MM.1S (cell line): ENCODE measurements at regions not wholly inside any gene's neighbourhood (a gene's known extent, or its start where the extent isn't known, plus 50 kb on each side); places are given as distances from the start of the nearest gene placed in this dataset.
"Not testable (repeated sequence)": the region's sequence is repeated elsewhere in the genome, so short reads cannot be mapped to it uniquely, and the experiment has no call there.

ENCODE experiments used
- DNase-seq: peaks from one replicate; pipeline ENCODE4 v3.0.0-alpha.2; 2015
- H2AFZ ChIP-seq: fragments of 300-600 bp; sonication (generic); 2 replicates; pipeline ENCODE4 v1.6.0; 2016; ENCODE audit warnings: antibody characterized with exemption, low read length
- H3F3A ChIP-seq: fragments of 300-600 bp; sonication (generic); 2 replicates; pipeline ENCODE4 v1.6.1; 2016; ENCODE audit warnings: mild to moderate bottlenecking, antibody characterized with exemption, low read length, moderate library complexity, mixed read lengths; ENCODE audit not compliant: insufficient read depth
- H3K27ac ChIP-seq: fragments of 300-600 bp; sonication (generic); 2 replicates; pipeline ENCODE4 v1.5.1; 2016; ENCODE audit warnings: mild to moderate bottlenecking, low read length
- H3K27me3 ChIP-seq: fragments of 300-600 bp; sonication (generic); replicated peaks from 2 replicates; pipeline ENCODE4 v1.6.0; 2016; ENCODE audit warnings: low read length; ENCODE audit not compliant: insufficient read depth
- H3K36me3 ChIP-seq: fragments of 300-600 bp; sonication (generic); replicated peaks from 2 replicates; pipeline ENCODE4 v1.6.1; 2016; ENCODE audit warnings: mild to moderate bottlenecking, low read length, mixed read lengths; ENCODE audit not compliant: insufficient read depth
- H3K4me1 ChIP-seq: fragments of 300-600 bp; sonication (generic); 2 replicates; pipeline ENCODE4 v1.6.1; 2016; ENCODE audit warnings: low read length, mixed read lengths
- H3K4me2 ChIP-seq: fragments of 300-600 bp; sonication (generic); 2 replicates; pipeline ENCODE4 v1.6.0; 2016; ENCODE audit warnings: low read depth, low read length
- H3K4me3 ChIP-seq: fragments of 300-600 bp; sonication (generic); 2 replicates; pipeline ENCODE4 v1.5.1; 2016; ENCODE audit warnings: low read length, mixed read lengths
- H3K79me2 ChIP-seq: fragments of 300-600 bp; sonication (generic); 2 replicates; pipeline ENCODE4 v1.6.1; 2016; ENCODE audit warnings: mixed run types, low read length, mixed read lengths
- H3K9ac ChIP-seq: fragments of 300-600 bp; sonication (generic); 2 replicates; pipeline ENCODE4 v1.6.1; 2016; ENCODE audit warnings: low read length, mixed read lengths
- H3K9me2 ChIP-seq: fragments of 300-600 bp; sonication (generic); replicated peaks from 2 replicates; pipeline ENCODE4 v1.6.1; 2016; ENCODE audit warnings: mild to moderate bottlenecking, low read length, mixed read lengths; ENCODE audit not compliant: insufficient read depth
- H3K9me3 ChIP-seq: fragments of 300-600 bp; sonication (generic); replicated peaks from 2 replicates; pipeline ENCODE4 v1.6.1; 2016; ENCODE audit warnings: mild to moderate bottlenecking, low read length, mixed read lengths; ENCODE audit not compliant: insufficient read depth
- H4K20me1 ChIP-seq: fragments of 300-600 bp; sonication (generic); 2 replicates; pipeline ENCODE4 v1.6.1; 2016; ENCODE audit warnings: mild to moderate bottlenecking, low read length, moderate library complexity, mixed read lengths; ENCODE audit not compliant: insufficient read depth
- EZH2 ChIP-seq: fragments of 300-600 bp; sonication (generic); optimal IDR thresholded peaks from 2 replicates; pipeline ENCODE3; 2017; ENCODE audit warnings: low read depth, mild to moderate bottlenecking, antibody characterized with exemption, low read length, mixed read lengths
- EZH2phosphoT487 ChIP-seq: fragments of 300-600 bp; sonication (generic); IDR thresholded peaks from 2 replicates; pipeline ENCODE4 v1.6.1; 2018; ENCODE audit warnings: antibody characterized with exemption, low read length
- TF ChIP-seq, protein P1 (sequence below): fragments of 300-600 bp; sonication (generic); IDR thresholded peaks from 2 replicates; pipeline ENCODE4 v1.5.1; 2016; ENCODE audit warnings: antibody characterized with exemption, low read length, mixed read lengths

DNA sequence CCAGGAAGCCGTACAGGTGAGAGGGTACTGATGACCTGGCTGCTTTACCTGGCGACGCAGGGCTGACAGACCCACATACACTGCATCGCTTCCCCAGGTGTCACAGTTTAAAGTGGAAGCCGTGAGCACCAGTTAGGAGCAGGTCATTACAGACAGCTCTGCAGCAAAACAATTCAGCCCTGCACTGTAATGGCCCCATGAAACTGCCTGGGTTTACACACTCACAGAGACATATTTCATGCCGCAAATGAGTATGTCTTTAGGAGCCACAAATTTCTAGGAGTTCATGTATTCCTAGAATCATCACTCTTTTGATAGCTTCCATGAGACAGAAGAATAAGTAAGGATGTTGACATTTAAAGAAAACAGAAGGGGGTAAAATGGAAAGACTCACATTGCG, 723.1 kb downstream of the MATN1 start:
- no peaks in the 10 kb centered on the region for H3K9me3 ChIP-seq

GRCh38 chr1:29999595-29999994, 723.8 kb downstream of the MATN1 start:
- no peak overlapping the region for H3K4me2 ChIP-seq
- H3F3A ChIP-seq, result no peaks in the 10 kb centered on the region
- H3K9ac ChIP-seq, result no peak overlapping the region
- H3K9me3 ChIP-seq, result no peaks in the 10 kb centered on the region
- H3K4me3 ChIP-seq, result no peak overlapping the region
- no peak overlapping the region for H3K27ac ChIP-seq
- no peaks in the 10 kb centered on the region for H3K36me3 ChIP-seq
- no peaks in the 10 kb centered on the region for H3K4me1 ChIP-seq
- H3K79me2 ChIP-seq, result no peaks in the 10 kb centered on the region
- peaks cover 31% of the 10 kb centered on the region for H3K27me3 ChIP-seq
- no peak for TF ChIP-seq EZH2phosphoT487
- TF ChIP-seq, protein P1, sequence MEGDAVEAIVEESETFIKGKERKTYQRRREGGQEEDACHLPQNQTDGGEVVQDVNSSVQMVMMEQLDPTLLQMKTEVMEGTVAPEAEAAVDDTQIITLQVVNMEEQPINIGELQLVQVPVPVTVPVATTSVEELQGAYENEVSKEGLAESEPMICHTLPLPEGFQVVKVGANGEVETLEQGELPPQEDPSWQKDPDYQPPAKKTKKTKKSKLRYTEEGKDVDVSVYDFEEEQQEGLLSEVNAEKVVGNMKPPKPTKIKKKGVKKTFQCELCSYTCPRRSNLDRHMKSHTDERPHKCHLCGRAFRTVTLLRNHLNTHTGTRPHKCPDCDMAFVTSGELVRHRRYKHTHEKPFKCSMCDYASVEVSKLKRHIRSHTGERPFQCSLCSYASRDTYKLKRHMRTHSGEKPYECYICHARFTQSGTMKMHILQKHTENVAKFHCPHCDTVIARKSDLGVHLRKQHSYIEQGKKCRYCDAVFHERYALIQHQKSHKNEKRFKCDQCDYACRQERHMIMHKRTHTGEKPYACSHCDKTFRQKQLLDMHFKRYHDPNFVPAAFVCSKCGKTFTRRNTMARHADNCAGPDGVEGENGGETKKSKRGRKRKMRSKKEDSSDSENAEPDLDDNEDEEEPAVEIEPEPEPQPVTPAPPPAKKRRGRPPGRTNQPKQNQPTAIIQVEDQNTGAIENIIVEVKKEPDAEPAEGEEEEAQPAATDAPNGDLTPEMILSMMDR, result no peak
- no peak for TF ChIP-seq EZH2
- no peaks in the 10 kb centered on the region for H4K20me1 ChIP-seq
- DNase-seq, result no peak
- no peaks in the 10 kb centered on the region for H3K9me2 ChIP-seq
- H2AFZ ChIP-seq, result no peak overlapping the region

More for the DNA sequence above, 723.1 kb downstream of the MATN1 start:
- Histone ChIP-seq H3K36me3 (no peaks in the 10 kb centered on the region), H3K4me1 (no peaks in the 10 kb centered on the region), H3K27me3 (peaks cover 37% of the 10 kb centered on the region), H2AFZ (no peak overlapping the region), H3K9ac (no peak overlapping the region), H3K27ac (no peak overlapping the region), H4K20me1 (no peaks in the 10 kb centered on the region), H3K9me2 (no peaks in the 10 kb centered on the region), H3F3A (no peaks in the 10 kb centered on the region), H3K4me3 (no peak overlapping the region), H3K4me2 (no peak overlapping the region), H3K79me2 (no peaks in the 10 kb centered on the region)
- TF ChIP-seq, protein P1, result no peak
- TF ChIP-seq EZH2phosphoT487 (no peak), EZH2 (no peak)
- DNase-seq, result no peak

GRCh38 chr1:29998686-29999085, 724.7 kb downstream of the MATN1 start:
- Histone ChIP-seq H4K20me1 (no peaks in the 10 kb centered on the region), H3K27ac (no peak overlapping the region), H3K4me2 (no peak overlapping the region), H3F3A (no peaks in the 10 kb centered on the region), H3K27me3 (peaks cover 29% of the 10 kb centered on the region), H3K36me3 (no peaks in the 10 kb centered on the region), H3K4me3 (no peak overlapping the region), H3K79me2 (no peaks in the 10 kb centered on the region), H2AFZ (no peak overlapping the region), H3K9ac (no peak overlapping the region), H3K4me1 (no peaks in the 10 kb centered on the region), H3K9me3 (no peaks in the 10 kb centered on the region), H3K9me2 (no peaks in the 10 kb centered on the region)
- DNase-seq, result no peak
- no peak for TF ChIP-seq EZH2
- TF ChIP-seq EZH2phosphoT487, result no peak

- H3K27me3 ChIP-seq, result peaks cover 23% of the 10 kb centered on the region
- H3K27ac ChIP-seq, H3K9me2 ChIP-seq, H3K9ac ChIP-seq, H3K4me2 ChIP-seq, H3F3A ChIP-seq, H3K9me3 ChIP-seq, H3K4me3 ChIP-seq, H4K20me1 ChIP-seq, H3K79me2 ChIP-seq, H3K36me3 ChIP-seq, H2AFZ ChIP-seq, H3K4me1 ChIP-seq, DNase-seq: not testable (repeated sequence)
Measured at GRCh38 chr1:29997818-29998217, 725.6 kb downstream of the MATN1 start.
